Duodenal mucosa (tissue), 2 donors: ENCODE measurements at regions not wholly inside any gene's neighbourhood (a gene's known extent, or its start where the extent isn't known, plus 50 kb on each side); places are given as distances from the start of the nearest gene placed in this dataset.

Experiments used
- H3K27ac ChIP-seq: one replicate; pipeline ENCODE4 v1.7.0; 2013; ENCODE audit warnings: low read depth, low read length
- H3K27me3 ChIP-seq, 2 donors: one replicate each; pipeline ENCODE4 v1.7.0; 2013; ENCODE audit warnings: low read length in 2 of 2, control low read depth in 1 of 2; ENCODE audit not compliant: insufficient read depth in 2 of 2, control insufficient read depth in 1 of 2
- H3K36me3 ChIP-seq, 2 donors: one replicate each; pipeline ENCODE4 v1.7.0; 2013; ENCODE audit warnings: low read length in 2 of 2, control low read depth in 1 of 2; ENCODE audit not compliant: insufficient read depth in 2 of 2, control insufficient read depth in 1 of 2
- H3K4me1 ChIP-seq, 2 donors: one replicate each; pipeline ENCODE4 v1.7.0; 2013; ENCODE audit warnings: low read length in 2 of 2, control low read depth in 1 of 2; ENCODE audit not compliant: insufficient read depth in 2 of 2, control insufficient read depth in 1 of 2
- H3K4me3 ChIP-seq, 2 donors: one replicate each; pipeline ENCODE4 v1.7.0; 2013; ENCODE audit warnings: low read length in 2 of 2, low read depth in 1 of 2
- H3K9ac ChIP-seq, 2 donors: one replicate each; pipeline ENCODE4 v1.7.0; 2013; ENCODE audit warnings: low read length in 2 of 2, low read depth in 1 of 2
- H3K9me3 ChIP-seq, 2 donors: one replicate each; pipeline ENCODE4 v1.7.0; 2013; ENCODE audit warnings: low read length in 2 of 2, control low read depth in 1 of 2; ENCODE audit not compliant: control insufficient read depth in 1 of 2

- no peak overlapping the region for H3K4me3 ChIP-seq
- no peaks in the 10 kb centered on the region for H3K4me1 ChIP-seq
- H3K27ac ChIP-seq = no peak overlapping the region
- H3K27me3 ChIP-seq = no peaks in the 10 kb centered on the region
- no peak overlapping the region for H3K9ac ChIP-seq
- no peaks in the 10 kb centered on the region for H3K36me3 ChIP-seq
- H3K9me3 ChIP-seq = peaks cover 4 to 6% of the 10 kb centered on the region in 2 donors
Measured at GRCh38 chr2:3138621-3139020, 239.0 kb downstream of the EIPR1 start.

- Histone ChIP-seq H3K36me3 (no peaks in the 10 kb centered on the region), H3K4me3 (no peak overlapping the region), H3K4me1 (no peaks in the 10 kb centered on the region), H3K27ac (no peak overlapping the region), H3K27me3 (no peaks in the 10 kb centered on the region), H3K9me3 (peaks cover 4 to 6% of the 10 kb centered on the region in 2 donors), H3K9ac (no peak overlapping the region)
Measured at GRCh38 chr2:3137651-3138300, 239.8 kb downstream of the EIPR1 start.

- Histone ChIP-seq H3K4me1 (no peaks in the 10 kb centered on the region), H3K36me3 (no peaks in the 10 kb centered on the region), H3K9ac (no peak overlapping the region), H3K27ac (no peak overlapping the region), H3K4me3 (no peak overlapping the region), H3K9me3 (peaks cover 4 to 6% of the 10 kb centered on the region in 2 donors), H3K27me3 (no peaks in the 10 kb centered on the region)
Measured at GRCh38 chr2:3135676-3136075, 241.9 kb downstream of the EIPR1 start.

- Histone ChIP-seq H3K36me3 (no peaks in the 10 kb centered on the region), H3K9me3 (peaks cover 4 to 6% of the 10 kb centered on the region in 2 donors), H3K4me3 (no peak overlapping the region), H3K4me1 (no peaks in the 10 kb centered on the region), H3K9ac (no peak overlapping the region), H3K27me3 (no peaks in the 10 kb centered on the region), H3K27ac (no peak overlapping the region)
Measured at GRCh38 chr2:3134026-3134571, 243.5 kb downstream of the EIPR1 start.

GRCh38 chr2:3132966-3133365 lies 244.7 kb downstream of the EIPR1 start:
- H3K9ac ChIP-seq = no peak overlapping the region
- H3K27ac ChIP-seq = no peak overlapping the region
- H3K4me1 ChIP-seq = no peaks in the 10 kb centered on the region
- no peak overlapping the region for H3K4me3 ChIP-seq
- no peaks in the 10 kb centered on the region for H3K27me3 ChIP-seq
- no peaks in the 10 kb centered on the region for H3K36me3 ChIP-seq
- H3K9me3 ChIP-seq = peaks cover 4 to 6% of the 10 kb centered on the region in 2 donors

- Histone ChIP-seq H3K27me3 (no peaks in the 10 kb centered on the region), H3K4me3 (no peak overlapping the region), H3K9ac (no peak overlapping the region), H3K4me1 (no peaks in the 10 kb centered on the region), H3K36me3 (no peaks in the 10 kb centered on the region), H3K9me3 (peaks cover 4 to 6% of the 10 kb centered on the region in 2 donors), H3K27ac (no peak overlapping the region)
Measured at GRCh38 chr2:3132466-3132865, 245.2 kb downstream of the EIPR1 start.

- Histone ChIP-seq H3K9ac (no peak overlapping the region), H3K4me1 (no peaks in the 10 kb centered on the region), H3K27me3 (no peaks in the 10 kb centered on the region), H3K9me3 (peaks cover 4 to 6% of the 10 kb centered on the region in 2 donors), H3K4me3 (no peak overlapping the region), H3K27ac (no peak overlapping the region), H3K36me3 (no peaks in the 10 kb centered on the region)
Measured at GRCh38 chr2:3131636-3132326, 245.8 kb downstream of the EIPR1 start.

GRCh38 chr2:3130889-3131635 lies 246.6 kb downstream of the EIPR1 start:
- no peak overlapping the region for H3K27ac ChIP-seq
- no peaks in the 10 kb centered on the region for H3K36me3 ChIP-seq
- H3K4me1 ChIP-seq = no peaks in the 10 kb centered on the region

GRCh38 chr2:3130444-3130843 lies 247.2 kb downstream of the EIPR1 start:
- Histone ChIP-seq H3K27me3 (no peaks in the 10 kb centered on the region), H3K36me3 (no peaks in the 10 kb centered on the region), H3K9me3 (peaks cover 0 to 4% of the 10 kb centered on the region in 2 donors), H3K4me3 (no peak overlapping the region), H3K27ac (no peak overlapping the region), H3K4me1 (no peaks in the 10 kb centered on the region), H3K9ac (no peak overlapping the region)

More at GRCh38 chr2:3130889-3131635, 246.6 kb downstream of the EIPR1 start:
- Histone ChIP-seq H3K4me3 (no peak overlapping the region), H3K9me3 (peaks cover 2 to 4% of the 10 kb centered on the region in 2 donors), H3K27me3 (no peaks in the 10 kb centered on the region), H3K9ac (no peak overlapping the region)

- Histone ChIP-seq H3K4me1 (no peaks in the 10 kb centered on the region), H3K9ac (no peak overlapping the region), H3K4me3 (no peak overlapping the region), H3K27ac (no peak overlapping the region), H3K27me3 (no peaks in the 10 kb centered on the region), H3K36me3 (no peaks in the 10 kb centered on the region), H3K9me3 (peaks cover 0 to 4% of the 10 kb centered on the region in 2 donors)
Measured at GRCh38 chr2:3129867-3130266, 247.8 kb downstream of the EIPR1 start.
